K562 (cell line): ENCODE measurements at regions not wholly inside any gene's neighbourhood (a gene's known extent, or its start where the extent isn't known, plus 50 kb on each side); places are given as distances from the start of the nearest gene placed in this dataset.

Experiments used
- CBX3 ChIP-seq, 2 experiments: IDR thresholded peaks; 1 replicate in 1 of 2; 2 replicates in 1 of 2; pipeline ENCODE4 v1.6.1; 2012; ENCODE audit warnings: inconsistent platforms in 2 of 2, low read length in 2 of 2, borderline replicate concordance in 1 of 2, control low read depth in 1 of 2
- ELF4 ChIP-seq: fragments of 450-650 bp; formaldehyde crosslinking; IDR thresholded peaks from 2 replicates; pipeline ENCODE4 v1.4.0; 2022; ENCODE audit warnings: missing genetic modification characterization
- ETS2 ChIP-seq: IDR thresholded peaks from 2 replicates; pipeline ENCODE4 v1.6.1; 2016; ENCODE audit warnings: borderline replicate concordance, missing genetic modification characterization, mild to moderate bottlenecking, moderate library complexity, missing compliant biosample characterization; ENCODE audit not compliant: poor library complexity, severe bottlenecking
- KLF6 ChIP-seq: fragments of 250-450 bp; sonication (Bioruptor Pico); IDR thresholded peaks from 2 replicates; pipeline ENCODE4 v1.4.0; 2020; ENCODE audit warnings: mild to moderate bottlenecking, moderate library complexity, borderline replicate concordance
- L3MBTL2 ChIP-seq: fragments of 450-650 bp; IDR thresholded peaks from 2 replicates; pipeline ENCODE4 v1.6.1; 2016; ENCODE audit warnings: mild to moderate bottlenecking, moderate library complexity
- ZNF23 ChIP-seq: fragments of 250-450 bp; sonication (Bioruptor Pico); IDR thresholded peaks from 2 replicates; pipeline ENCODE4 v1.4.0; 2020; ENCODE audit warnings: mild to moderate bottlenecking
- ZNF41 ChIP-seq: fragments of 250-450 bp; sonication (Bioruptor Pico); conservative IDR thresholded peaks from 2 replicates; pipeline ENCODE4 v1.4.0; 2020; ENCODE audit warnings: mild to moderate bottlenecking
- TF ChIP-seq, protein P1 (sequence below), 3 experiments: IDR thresholded peaks in 2 of 3; conservative IDR thresholded peaks in 1 of 3; 2 replicates each; pipeline ENCODE4 v1.5.1; 2011 to 2012; ENCODE audit warnings: low read length in 3 of 3, mild to moderate bottlenecking in 3 of 3, control low read depth in 2 of 3, improper control_type of control experiment in 1 of 3, inconsistent platforms in 1 of 3, low read depth in 1 of 3, mixed read lengths in 1 of 3, moderate library complexity in 1 of 3; ENCODE audit not compliant: insufficient read depth in 2 of 3

DNA sequence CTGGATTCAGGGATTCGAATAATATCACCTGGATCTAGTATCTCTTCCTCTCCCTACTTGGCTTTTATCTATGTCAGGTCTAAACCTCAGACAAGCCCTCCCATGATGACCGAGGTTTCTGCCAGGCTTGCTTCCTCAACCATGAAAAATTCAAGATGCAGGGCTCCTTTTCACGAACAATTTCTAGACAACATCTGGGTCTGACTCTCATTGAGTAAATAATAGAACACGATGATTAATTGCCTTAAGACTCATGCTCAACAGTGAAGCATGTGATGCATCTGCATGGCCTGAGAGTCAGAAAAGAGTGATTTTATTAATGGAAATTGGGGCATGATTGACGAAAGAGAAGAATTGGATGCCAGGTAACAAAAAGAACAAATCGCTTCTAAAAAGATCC, 277.2 kb upstream of the ZNF608 start:
- TF ChIP-seq CBX3 (IDR thresholded peaks at IDR 0.05; ENCODE audit: borderline replicate concordance in 1 of 2, low read length in 2 of 2): no peak
- no peak for TF ChIP-seq ZNF41 (CRISPR knock-in tag)
- no peak for TF ChIP-seq KLF6 (CRISPR knock-in tag)
- TF ChIP-seq L3MBTL2: no peak
- TF ChIP-seq ETS2 (tag): no peak
- TF ChIP-seq, protein P1, sequence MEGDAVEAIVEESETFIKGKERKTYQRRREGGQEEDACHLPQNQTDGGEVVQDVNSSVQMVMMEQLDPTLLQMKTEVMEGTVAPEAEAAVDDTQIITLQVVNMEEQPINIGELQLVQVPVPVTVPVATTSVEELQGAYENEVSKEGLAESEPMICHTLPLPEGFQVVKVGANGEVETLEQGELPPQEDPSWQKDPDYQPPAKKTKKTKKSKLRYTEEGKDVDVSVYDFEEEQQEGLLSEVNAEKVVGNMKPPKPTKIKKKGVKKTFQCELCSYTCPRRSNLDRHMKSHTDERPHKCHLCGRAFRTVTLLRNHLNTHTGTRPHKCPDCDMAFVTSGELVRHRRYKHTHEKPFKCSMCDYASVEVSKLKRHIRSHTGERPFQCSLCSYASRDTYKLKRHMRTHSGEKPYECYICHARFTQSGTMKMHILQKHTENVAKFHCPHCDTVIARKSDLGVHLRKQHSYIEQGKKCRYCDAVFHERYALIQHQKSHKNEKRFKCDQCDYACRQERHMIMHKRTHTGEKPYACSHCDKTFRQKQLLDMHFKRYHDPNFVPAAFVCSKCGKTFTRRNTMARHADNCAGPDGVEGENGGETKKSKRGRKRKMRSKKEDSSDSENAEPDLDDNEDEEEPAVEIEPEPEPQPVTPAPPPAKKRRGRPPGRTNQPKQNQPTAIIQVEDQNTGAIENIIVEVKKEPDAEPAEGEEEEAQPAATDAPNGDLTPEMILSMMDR (IDR thresholded peaks at IDR 0.05 in 2 of 3, conservative IDR thresholded peaks at IDR 0.05 in 1 of 3; ENCODE audit: insufficient read depth in 2 of 3, low read depth in 1 of 3, low read length in 3 of 3): no peak
- no peak for TF ChIP-seq ELF4 (CRISPR knock-in tag)
- no peak for TF ChIP-seq ZNF23 (CRISPR knock-in tag)
